Mammary epithelial cell (primary cell): ENCODE measurements at regions not wholly inside any gene's neighbourhood (a gene's known extent, or its start where the extent isn't known, plus 50 kb on each side); places are given as distances from the start of the nearest gene placed in this dataset.

Source experiments
- EZH2 ChIP-seq: IDR thresholded peaks from 2 replicates; pipeline ENCODE4 v1.6.1; 2012; ENCODE audit warnings: low read length, inconsistent platforms, borderline replicate concordance
- TF ChIP-seq, protein P1 (sequence below), 2 donors: IDR thresholded peaks in 1 of 2; conservative IDR thresholded peaks in 1 of 2; 2 replicates each; pipeline ENCODE4 v1.5.1; 2011 to 2012; ENCODE audit warnings: inconsistent platforms in 2 of 2, low read length in 2 of 2, mild to moderate bottlenecking in 2 of 2, control low read depth in 1 of 2, low read depth in 1 of 2; ENCODE audit not compliant: insufficient read depth in 1 of 2; ENCODE audit errors: extremely low read depth in 1 of 2

DNA sequence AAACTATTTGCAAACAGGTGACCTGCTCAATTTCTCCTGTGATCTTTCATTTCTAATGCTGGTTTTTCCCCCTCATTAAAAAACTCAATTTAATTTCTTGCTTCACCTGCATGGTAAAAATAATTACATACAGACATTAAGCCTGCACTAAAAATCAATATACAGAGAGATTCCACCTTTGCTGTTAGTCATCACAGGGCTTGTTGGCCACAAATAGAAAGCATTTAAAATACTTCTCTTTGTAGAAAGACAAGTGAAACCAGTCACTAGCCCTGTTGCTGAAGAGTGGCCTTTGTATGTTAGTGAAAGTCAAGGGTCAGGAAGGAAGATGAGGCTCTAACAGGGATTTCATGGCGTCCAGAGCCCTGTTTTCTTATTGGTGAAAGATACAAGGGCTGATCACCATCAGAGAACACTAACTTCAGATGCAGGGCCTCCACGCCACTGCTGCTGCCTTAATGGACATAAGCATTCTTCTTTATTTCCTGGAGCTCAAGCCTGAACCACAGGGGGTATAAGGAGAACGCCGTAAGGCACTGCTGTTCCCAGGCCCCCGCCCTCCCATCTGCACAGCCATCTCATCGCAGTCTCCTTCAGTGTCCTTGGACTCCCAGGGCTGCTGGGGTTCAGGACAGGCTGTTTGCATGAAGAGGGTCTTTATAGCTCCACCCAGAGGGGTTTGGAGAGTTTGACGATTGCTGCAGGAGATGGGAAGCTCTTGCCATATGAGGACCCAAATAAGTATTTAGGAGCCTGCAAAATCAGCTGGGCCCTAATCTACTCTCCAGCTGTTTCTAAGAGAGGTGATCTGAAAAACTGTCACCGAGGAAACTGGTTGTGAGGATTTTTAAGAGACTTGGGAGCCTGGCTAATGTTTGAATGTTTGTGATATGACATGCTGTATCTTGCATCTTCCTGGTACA is 117.3 kb upstream of the IRF2BP2 start:
- TF ChIP-seq, protein P1, sequence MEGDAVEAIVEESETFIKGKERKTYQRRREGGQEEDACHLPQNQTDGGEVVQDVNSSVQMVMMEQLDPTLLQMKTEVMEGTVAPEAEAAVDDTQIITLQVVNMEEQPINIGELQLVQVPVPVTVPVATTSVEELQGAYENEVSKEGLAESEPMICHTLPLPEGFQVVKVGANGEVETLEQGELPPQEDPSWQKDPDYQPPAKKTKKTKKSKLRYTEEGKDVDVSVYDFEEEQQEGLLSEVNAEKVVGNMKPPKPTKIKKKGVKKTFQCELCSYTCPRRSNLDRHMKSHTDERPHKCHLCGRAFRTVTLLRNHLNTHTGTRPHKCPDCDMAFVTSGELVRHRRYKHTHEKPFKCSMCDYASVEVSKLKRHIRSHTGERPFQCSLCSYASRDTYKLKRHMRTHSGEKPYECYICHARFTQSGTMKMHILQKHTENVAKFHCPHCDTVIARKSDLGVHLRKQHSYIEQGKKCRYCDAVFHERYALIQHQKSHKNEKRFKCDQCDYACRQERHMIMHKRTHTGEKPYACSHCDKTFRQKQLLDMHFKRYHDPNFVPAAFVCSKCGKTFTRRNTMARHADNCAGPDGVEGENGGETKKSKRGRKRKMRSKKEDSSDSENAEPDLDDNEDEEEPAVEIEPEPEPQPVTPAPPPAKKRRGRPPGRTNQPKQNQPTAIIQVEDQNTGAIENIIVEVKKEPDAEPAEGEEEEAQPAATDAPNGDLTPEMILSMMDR (conservative IDR thresholded peaks at IDR 0.05 in 1 of 2, IDR thresholded peaks at IDR 0.05 in 1 of 2; ENCODE audit: extremely low read depth in 1 of 2, insufficient read depth in 1 of 2, low read depth in 1 of 2, low read length in 2 of 2) = no peak
- no peak for TF ChIP-seq EZH2
